ENCODE measurements at regions not wholly inside any gene's neighbourhood (a gene's known extent, or its start where the extent isn't known, plus 50 kb on each side); places are given as distances from the start of the nearest gene placed in this dataset.

GRCh38 chr5:123262216-123262823 is 160.9 kb downstream of the CEP120 start:
- Histone ChIP-seq H2AFZ (ENCODE audit: control insufficient read depth, low read depth, low read length) (no peak overlapping the region), H3K9me3 (replicated peaks; ENCODE audit: control insufficient read depth, insufficient read depth, low read length) (no peaks in the 10 kb centered on the region), H3K9ac (ENCODE audit: control insufficient read depth, insufficient read depth, low read length) (no peak overlapping the region), H3K4me1 (ENCODE audit: control insufficient read depth, insufficient read depth, low read length) (no peaks in the 10 kb centered on the region), H3K36me3 (ENCODE audit: control insufficient read depth in 2 of 2, insufficient read depth in 2 of 2, low read length in 1 of 2) (no peaks in the 10 kb centered on the region), H3K27ac (ENCODE audit: control insufficient read depth, insufficient read depth) (no peak overlapping the region), H4K20me1 (ENCODE audit: control insufficient read depth, insufficient read depth) (no peaks in the 10 kb centered on the region), H3K4me2 (ENCODE audit: control insufficient read depth, insufficient read depth) (no peak overlapping the region), H3K79me2 (ENCODE audit: control insufficient read depth, insufficient read depth, low read length) (no peaks in the 10 kb centered on the region), H3K27me3 (replicated peaks in 1 of 2; ENCODE audit: control insufficient read depth in 2 of 2, insufficient read depth in 2 of 2, low read length in 1 of 2) (no peaks in the 10 kb centered on the region), H3K4me3 (no peak overlapping the region)
- WGBS (ENCODE audit: insufficient coverage, insufficient replicate concordance, low lambda C conversion rate, missing lambda C conversion rate) = 65% methylated on average over 6 of the region's 7 CpGs
- DNase-seq (ENCODE audit: low read depth, low spot score) (no peak), ATAC-seq (no peak), FAIRE-seq (no peak)
- ChIA-PET SMC1A (ENCODE audit: uncharacterized antibody, unreplicated experiment) (no interaction called here), RAD21 (ENCODE audit: unreplicated experiment) (no interaction called here), POLR2A (no interaction called here), CTCF (no interaction called here)
- no TSS peak for BruUV-seq (replicated peaks)
- in situ Hi-C loops (cut with MboI) (no loop called here), intact Hi-C loops (cut with micrococcal nuclease; ENCODE audit: unreplicated experiment) (no loop called here)
- no peak for TF ChIP-seq EZH2 (IDR thresholded peaks at IDR 0.05; ENCODE audit: borderline replicate concordance, control insufficient read depth, low read depth, low read length)
- TF ChIP-seq SMAD1 (IDR thresholded peaks at IDR 0.05; ENCODE audit: low read depth, partially characterized antibody) = no peak
- TF ChIP-seq PBX3 (IDR thresholded peaks at IDR 0.05; ENCODE audit: insufficient replicate concordance, low read depth, low read length) = no peak
- no peak for TF ChIP-seq ZNF274 (IDR thresholded peaks at IDR 0.05; ENCODE audit: insufficient read depth, insufficient read length)
- no peak for TF ChIP-seq PAX8 (IDR thresholded peaks at IDR 0.05)
- no peak for TF ChIP-seq ETV6 (conservative IDR thresholded peaks at IDR 0.05 in 1 of 2, IDR thresholded peaks at IDR 0.05 in 1 of 2; ENCODE audit: borderline replicate concordance in 1 of 2, low read depth in 1 of 2)
- TF ChIP-seq STAT3 (IDR thresholded peaks at IDR 0.05; ENCODE audit: low read depth, low read length) = no peak
- TF ChIP-seq PRDM15 (CRISPR knock-in tag; IDR thresholded peaks at IDR 0.05) = no peak
- no peak for TF ChIP-seq E4F1 (IDR thresholded peaks at IDR 0.05; ENCODE audit: borderline replicate concordance, partially characterized antibody)
- TF ChIP-seq CBFB (IDR thresholded peaks at IDR 0.05; ENCODE audit: low read depth) = no peak
- TF ChIP-seq POLR2AphosphoS5 (IDR thresholded peaks at IDR 0.05; ENCODE audit: low read length) = no peak
- TF ChIP-seq CEBPB (IDR thresholded peaks at IDR 0.05; ENCODE audit: borderline replicate concordance in 1 of 2, low read depth in 2 of 2, low read length in 2 of 2) = no peak
- TF ChIP-seq MXI1 (IDR thresholded peaks at IDR 0.05; ENCODE audit: low read depth, low read length) = no peak
- no peak for TF ChIP-seq SMARCA5 (IDR thresholded peaks at IDR 0.05)
- TF ChIP-seq SIX5 (IDR thresholded peaks at IDR 0.05; ENCODE audit: low read depth, low read length, severe bottlenecking) = no peak

Measured in GM12878 (cell line).